Transverse colon (tissue), 3 donors: ENCODE measurements at regions not wholly inside any gene's neighbourhood (a gene's known extent, or its start where the extent isn't known, plus 50 kb on each side); places are given as distances from the start of the nearest gene placed in this dataset.

ENCODE experiments used
- CTCF ChIP-seq, 5 experiments: fragments of 200-600 bp in 3 of 5; fragments of 450-650 bp in 2 of 5; sonication (generic) in 3 of 5; IDR thresholded peaks; 1 replicate in 2 of 5; 2 replicates in 3 of 5; pipeline ENCODE4 v1.5.1; 2016 to 2017; ENCODE audit warnings: antibody characterized with exemption in 5 of 5, inconsistent platforms in 3 of 5, mild to moderate bottlenecking in 2 of 5, moderate library complexity in 1 of 5
- EP300 ChIP-seq: sonication (generic); formaldehyde crosslinking; IDR thresholded peaks from one replicate; pipeline ENCODE4 v1.6.1; 2017; ENCODE audit warnings: antibody characterized with exemption, low read depth

- TF ChIP-seq EP300 (no peak), CTCF (IDR thresholded peaks at IDR 0.05) (no peak)
Measured at GRCh38 chr1:58041621-58042020, 504.9 kb downstream of the OMA1 start.
